ENCODE measurements at regions not wholly inside any gene's neighbourhood (a gene's known extent, or its start where the extent isn't known, plus 50 kb on each side); places are given as distances from the start of the nearest gene placed in this dataset.
"Not testable (repeated sequence)": the region's sequence is repeated elsewhere in the genome, so short reads cannot be mapped to it uniquely, and the experiment has no call there.

- peak; percentile 99; the same call in 1 of the 2 replicates for TF ChIP-seq ZBTB4 (CRISPR knock-in tag; IDR thresholded peaks at IDR 0.05; ENCODE audit: borderline replicate concordance)
- not testable (repeated sequence) for TF ChIP-seq SOX13 (IDR thresholded peaks at IDR 0.05)
- TF ChIP-seq SOX13 (CRISPR knock-in tag; conservative IDR thresholded peaks at IDR 0.05 in 1 of 2, IDR thresholded peaks at IDR 0.05 in 1 of 2) = peak in 1 of 2 experiments; percentile 16; a peak in 1 of 4 replicates
- TF ChIP-seq RXRA (CRISPR knock-in tag; IDR thresholded peaks at IDR 0.05) = peak; percentile 39
- peak; percentile 97 for TF ChIP-seq ZBTB33 (CRISPR knock-in tag; IDR thresholded peaks at IDR 0.05)
- TF ChIP-seq ZNF280D (CRISPR knock-in tag; IDR thresholded peaks at IDR 0.05) = 0 out of 2 replicates have a peak, but pooled peaks have one; percentile 28
- TF ChIP-seq NCOA2 (CRISPR knock-in tag; IDR thresholded peaks at IDR 0.05) = peak; percentile 45; the same call in 1 of the 2 replicates
- TF ChIP-seq ETV5 (CRISPR knock-in tag; IDR thresholded peaks at IDR 0.05; ENCODE audit: borderline replicate concordance) = 0 out of 2 replicates have a peak, but pooled peaks have one; percentile 22
- TF ChIP-seq THRA (CRISPR knock-in tag; IDR thresholded peaks at IDR 0.05; ENCODE audit: borderline replicate concordance) = 0 out of 2 replicates have a peak, but pooled peaks have one; percentile 9
- TF ChIP-seq MYC (CRISPR knock-in tag; IDR thresholded peaks at IDR 0.05; ENCODE audit: borderline replicate concordance) = peak; percentile 44; the same call in 1 of the 2 replicates
- TF ChIP-seq EED (CRISPR knock-in tag; IDR thresholded peaks at IDR 0.05) = peak; percentile 85; the same call in 1 of the 2 replicates
- 0 out of 2 replicates have a peak, but pooled peaks have one; percentile 29 for TF ChIP-seq ZNF720 (CRISPR knock-in tag; IDR thresholded peaks at IDR 0.05)
- TF ChIP-seq BRD4 (CRISPR knock-in tag; IDR thresholded peaks at IDR 0.05) = peak; percentile 69; the same call in 1 of the 2 replicates
- peak; percentile 55 for TF ChIP-seq ZNF687 (CRISPR knock-in tag; IDR thresholded peaks at IDR 0.05)
Observed at GRCh38 chr20:47972297-47972915, 187.1 kb upstream of the SULF2 start (continued).
